ENCODE measurements at regions not wholly inside any gene's neighbourhood (a gene's known extent, or its start where the extent isn't known, plus 50 kb on each side); places are given as distances from the start of the nearest gene placed in this dataset.

GRCh38 chr6:143621876-143622605 lies 55.7 kb upstream of the PHACTR2 start:
- no peak for DNase-seq (ENCODE audit: low spot score in 2 of 2)
- intact Hi-C loops (cut with DNase I) = no loop called here
- peak overlapping the region in 1 of 2 donors; percentile 26 for H3K27ac ChIP-seq
- no peak overlapping the region for H3K4me3 ChIP-seq
- H3K27me3 ChIP-seq = no peaks in the 10 kb centered on the region
- H3K36me3 ChIP-seq = no peaks in the 10 kb centered on the region
- TF ChIP-seq CTCF (IDR thresholded peaks at IDR 0.05) = no peak
- H3K9me3 ChIP-seq = no peaks in the 10 kb centered on the region
- H3K4me1 ChIP-seq = peaks cover 2 to 4% of the 10 kb centered on the region in 2 donors

- no peak overlapping the region for H3K27ac ChIP-seq
- intact Hi-C loops (cut with DNase I) = no loop called here
- DNase-seq (ENCODE audit: low spot score in 2 of 2) = no peak
- no peak for TF ChIP-seq CTCF (IDR thresholded peaks at IDR 0.05)
- H3K4me3 ChIP-seq = no peak overlapping the region
- H3K4me1 ChIP-seq = peaks cover 2 to 4% of the 10 kb centered on the region in 2 donors
- no peaks in the 10 kb centered on the region for H3K36me3 ChIP-seq
- no peaks in the 10 kb centered on the region for H3K27me3 ChIP-seq
- no peaks in the 10 kb centered on the region for H3K9me3 ChIP-seq
Observed at GRCh38 chr6:143621159-143621873, 56.4 kb upstream of the PHACTR2 start.

- no peak overlapping the region for H3K4me3 ChIP-seq
- no peak overlapping the region for H3K27ac ChIP-seq
- H3K4me1 ChIP-seq = peaks cover 2 to 4% of the 10 kb centered on the region in 2 donors
- intact Hi-C loops (cut with DNase I) = no loop called here
- no peak for TF ChIP-seq CTCF (IDR thresholded peaks at IDR 0.05)
- no peaks in the 10 kb centered on the region for H3K36me3 ChIP-seq
- no peaks in the 10 kb centered on the region for H3K27me3 ChIP-seq
- H3K9me3 ChIP-seq = no peaks in the 10 kb centered on the region
- DNase-seq (ENCODE audit: low spot score in 2 of 2) = no peak
Observed at GRCh38 chr6:143620447-143620846, 57.3 kb upstream of the PHACTR2 start.

- Histone ChIP-seq H3K9me3 (no peaks in the 10 kb centered on the region), H3K36me3 (no peaks in the 10 kb centered on the region), H3K4me1 (peaks cover 2 to 4% of the 10 kb centered on the region in 2 donors), H3K27ac (peak overlapping the region in 1 of 2 donors; percentile 35), H3K27me3 (no peaks in the 10 kb centered on the region), H3K4me3 (no peak overlapping the region)
- intact Hi-C loops (cut with DNase I) = no loop called here
- TF ChIP-seq CTCF (IDR thresholded peaks at IDR 0.05) = no peak
- no peak for DNase-seq (ENCODE audit: low spot score in 2 of 2)
Observed at GRCh38 chr6:143619824-143620401, 57.9 kb upstream of the PHACTR2 start.

GRCh38 chr6:143616741-143617140 lies 61.0 kb upstream of the PHACTR2 start:
- Histone ChIP-seq H3K4me3 (no peak overlapping the region), H3K9me3 (no peaks in the 10 kb centered on the region), H3K4me1 (peaks cover 0 to 4% of the 10 kb centered on the region in 2 donors), H3K27ac (no peak overlapping the region), H3K36me3 (no peaks in the 10 kb centered on the region), H3K27me3 (no peaks in the 10 kb centered on the region)
- intact Hi-C loops (cut with DNase I) = no loop called here
- DNase-seq (ENCODE audit: low spot score in 2 of 2) = no peak
- no peak for TF ChIP-seq CTCF (IDR thresholded peaks at IDR 0.05)
